Endothelial cell (in vitro differentiated cells): ENCODE measurements at regions not wholly inside any gene's neighbourhood (a gene's known extent, or its start where the extent isn't known, plus 50 kb on each side); places are given as distances from the start of the nearest gene placed in this dataset.

Experiments
- DNase-seq: peaks from one replicate; pipeline ENCODE4 v3.0.0; 2021; ENCODE audit warnings: low spot score
- H3K27ac Mint-ChIP-seq: one replicate; pipeline ENCODE4 v1.8.0; 2021; ENCODE audit warnings: mixed read lengths, inconsistent platforms; ENCODE audit not compliant: unreplicated experiment
- H3K27me3 Mint-ChIP-seq: one replicate; pipeline ENCODE4 v1.8.0; 2021; ENCODE audit warnings: mild to moderate bottlenecking, moderate library complexity, mixed read lengths, inconsistent platforms; ENCODE audit not compliant: unreplicated experiment
- H3K36me3 Mint-ChIP-seq: one replicate; pipeline ENCODE4 v1.8.0; 2021; ENCODE audit warnings: mild to moderate bottlenecking, low read depth, mixed read lengths, inconsistent platforms; ENCODE audit not compliant: unreplicated experiment
- H3K4me1 Mint-ChIP-seq: one replicate; pipeline ENCODE4 v1.8.0; 2021; ENCODE audit warnings: mild to moderate bottlenecking, mixed read lengths, inconsistent platforms; ENCODE audit not compliant: unreplicated experiment
- H3K4me3 Mint-ChIP-seq: one replicate; pipeline ENCODE4 v1.8.0; 2021; ENCODE audit warnings: mild to moderate bottlenecking, mixed read lengths, inconsistent platforms; ENCODE audit not compliant: unreplicated experiment
- H3K9me3 Mint-ChIP-seq: one replicate; pipeline ENCODE4 v1.8.0; 2021; ENCODE audit warnings: mixed read lengths, inconsistent platforms; ENCODE audit not compliant: unreplicated experiment
- TF ChIP-seq, protein P1 (sequence below): fragments of 200-600 bp; sonication (generic); IDR thresholded peaks from one replicate; pipeline ENCODE4 v1.5.0; 2021; ENCODE audit warnings: antibody characterized with exemption; ENCODE audit not compliant: unreplicated experiment

DNA sequence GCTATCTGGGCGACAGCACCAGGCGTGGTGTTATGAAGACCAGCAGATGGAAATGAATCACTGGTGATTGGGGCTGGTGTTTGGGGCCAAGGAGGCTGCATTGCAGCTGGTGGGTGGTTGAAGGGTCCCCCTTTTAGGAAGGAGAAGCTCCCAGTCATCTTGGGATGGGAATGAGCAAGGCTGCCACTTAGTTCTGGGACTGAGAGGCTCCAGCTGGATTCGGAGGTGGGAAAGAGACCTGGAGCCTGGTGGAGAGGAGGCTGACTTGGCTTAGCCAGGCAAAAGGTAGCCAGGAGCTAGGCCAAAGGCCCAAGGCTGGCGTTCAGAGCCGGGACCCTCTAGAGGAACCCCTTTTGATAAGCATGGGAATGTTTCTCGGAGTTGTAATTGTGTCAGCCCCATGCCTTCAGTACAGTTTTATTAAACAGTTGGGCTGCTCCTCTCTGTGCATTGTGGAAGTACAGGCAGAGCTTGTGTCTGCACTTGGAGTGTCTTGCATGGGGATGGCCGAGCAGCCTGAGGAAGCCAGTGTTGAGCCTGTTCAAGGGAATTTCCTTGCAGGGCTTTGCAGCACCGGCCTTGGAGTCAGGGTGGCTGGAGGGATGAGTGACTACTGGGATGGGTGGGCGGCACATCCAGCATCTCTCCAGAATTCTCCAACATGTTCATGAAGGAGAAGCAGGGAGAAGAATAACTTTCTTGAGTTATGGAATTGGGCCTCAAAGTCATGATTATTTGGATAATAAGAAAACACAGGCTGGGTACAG, 234.9 kb downstream of the BAMBI start:
- no peak for DNase-seq
- Mint-ChIP-seq H3K9me3 (no peaks in the 10 kb centered on the region), H3K4me1 (peaks cover 4% of the 10 kb centered on the region), H3K27me3 (peaks cover 5% of the 10 kb centered on the region), H3K27ac (no peak overlapping the region), H3K4me3 (no peak overlapping the region), H3K36me3 (peaks cover under 1% of the 10 kb centered on the region)
- TF ChIP-seq, protein P1, sequence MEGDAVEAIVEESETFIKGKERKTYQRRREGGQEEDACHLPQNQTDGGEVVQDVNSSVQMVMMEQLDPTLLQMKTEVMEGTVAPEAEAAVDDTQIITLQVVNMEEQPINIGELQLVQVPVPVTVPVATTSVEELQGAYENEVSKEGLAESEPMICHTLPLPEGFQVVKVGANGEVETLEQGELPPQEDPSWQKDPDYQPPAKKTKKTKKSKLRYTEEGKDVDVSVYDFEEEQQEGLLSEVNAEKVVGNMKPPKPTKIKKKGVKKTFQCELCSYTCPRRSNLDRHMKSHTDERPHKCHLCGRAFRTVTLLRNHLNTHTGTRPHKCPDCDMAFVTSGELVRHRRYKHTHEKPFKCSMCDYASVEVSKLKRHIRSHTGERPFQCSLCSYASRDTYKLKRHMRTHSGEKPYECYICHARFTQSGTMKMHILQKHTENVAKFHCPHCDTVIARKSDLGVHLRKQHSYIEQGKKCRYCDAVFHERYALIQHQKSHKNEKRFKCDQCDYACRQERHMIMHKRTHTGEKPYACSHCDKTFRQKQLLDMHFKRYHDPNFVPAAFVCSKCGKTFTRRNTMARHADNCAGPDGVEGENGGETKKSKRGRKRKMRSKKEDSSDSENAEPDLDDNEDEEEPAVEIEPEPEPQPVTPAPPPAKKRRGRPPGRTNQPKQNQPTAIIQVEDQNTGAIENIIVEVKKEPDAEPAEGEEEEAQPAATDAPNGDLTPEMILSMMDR, result no peak

DNA sequence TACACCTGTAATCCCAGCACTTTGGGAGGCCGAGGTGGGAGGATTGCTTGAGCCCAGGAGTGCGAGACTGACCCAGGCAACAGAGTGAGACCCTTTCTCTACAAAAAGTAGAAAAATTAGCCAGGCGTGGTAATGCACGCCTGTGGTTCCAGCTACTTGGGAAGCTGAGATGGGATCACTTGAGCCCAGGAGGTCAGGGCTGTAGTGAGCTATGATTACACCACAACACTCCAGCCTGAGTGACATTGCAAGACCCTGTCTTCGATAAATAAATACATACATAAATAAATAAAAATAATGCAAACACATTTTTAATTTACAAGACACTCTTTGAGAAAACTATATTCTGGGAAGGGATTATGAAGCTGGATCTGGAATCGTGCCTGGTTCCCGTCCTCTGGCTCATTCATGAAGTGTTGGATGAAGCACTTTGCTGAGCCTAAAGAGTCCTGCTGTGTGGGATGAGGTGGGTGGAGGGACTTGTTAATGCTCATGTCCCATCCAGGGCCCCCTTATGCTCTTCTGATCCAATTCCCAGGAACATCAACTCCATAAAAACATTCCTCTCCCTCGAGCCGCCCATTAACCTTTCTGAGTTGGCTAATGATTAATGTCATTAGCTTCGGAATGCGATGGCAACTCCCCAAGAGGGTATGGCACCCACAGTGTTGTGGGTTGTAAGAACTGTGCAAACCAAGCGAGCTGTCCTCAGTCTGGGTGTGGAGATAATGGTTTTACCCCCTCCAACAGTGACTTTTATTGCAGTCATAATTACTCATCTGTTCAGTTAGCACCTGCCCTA, 236.3 kb downstream of the BAMBI start:
- peaks cover 4% of the 10 kb centered on the region for H3K4me1 Mint-ChIP-seq
- no peak for DNase-seq
- H3K27me3 Mint-ChIP-seq, result peaks cover 5% of the 10 kb centered on the region
- no peak overlapping the region for H3K4me3 Mint-ChIP-seq
- H3K36me3 Mint-ChIP-seq, result peaks cover 3% of the 10 kb centered on the region
- TF ChIP-seq, protein P1, result no peak
- H3K9me3 Mint-ChIP-seq, result no peaks in the 10 kb centered on the region
- no peak overlapping the region for H3K27ac Mint-ChIP-seq

DNA sequence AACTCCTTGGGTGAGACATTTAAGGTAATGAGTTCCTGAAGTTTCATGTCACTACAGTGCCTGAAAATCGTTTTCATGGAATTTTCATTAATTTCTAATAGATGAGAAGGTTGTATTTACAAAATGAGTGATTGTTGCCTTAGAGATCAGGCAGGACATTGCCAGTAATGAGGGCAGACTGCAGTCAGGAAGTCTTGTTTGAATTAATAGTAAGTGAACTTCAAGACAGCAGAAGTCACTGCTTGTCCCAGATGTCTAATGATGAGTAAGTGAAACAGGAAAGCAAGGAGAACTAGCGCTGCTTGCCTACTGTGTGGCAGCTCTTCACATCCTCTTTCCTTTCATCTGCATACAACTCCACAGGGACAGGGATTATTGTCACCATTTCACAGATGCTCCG, 237.4 kb downstream of the BAMBI start:
- DNase-seq, result no peak
- Mint-ChIP-seq H3K27ac (no peak overlapping the region), H3K36me3 (peaks cover 3% of the 10 kb centered on the region)

DNA sequence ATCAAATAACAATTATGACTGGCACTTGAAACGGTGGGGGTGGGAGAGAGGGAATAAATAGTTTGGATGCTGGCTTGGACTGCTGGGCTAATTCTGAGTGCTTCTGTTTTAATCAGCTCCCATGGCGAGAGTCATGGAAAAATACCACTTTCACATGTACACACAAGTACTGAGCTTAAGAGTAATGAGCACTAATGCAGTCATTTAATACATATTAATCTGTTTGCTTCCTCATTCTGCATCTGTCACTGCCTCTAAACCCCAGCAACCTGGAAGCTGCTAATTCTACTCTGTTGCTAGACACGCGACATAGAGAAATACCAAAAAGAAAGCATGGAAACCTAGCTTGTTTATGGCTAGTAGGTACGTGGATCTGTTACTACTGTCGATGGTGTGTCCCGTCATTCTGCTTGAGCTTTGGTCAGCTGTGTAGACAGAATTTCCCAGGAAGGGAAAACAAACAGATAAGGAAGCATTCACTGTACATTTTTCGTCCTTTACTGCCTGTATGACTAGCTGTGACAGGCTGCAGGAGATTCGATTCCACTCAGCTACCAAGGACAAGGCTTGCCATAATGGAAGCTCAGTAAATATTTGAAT, 238.8 kb downstream of the BAMBI start:
- H3K4me1 Mint-ChIP-seq, result peaks cover 4% of the 10 kb centered on the region
- no peaks in the 10 kb centered on the region for H3K9me3 Mint-ChIP-seq
- peaks cover 3% of the 10 kb centered on the region for H3K36me3 Mint-ChIP-seq
- peaks cover 5% of the 10 kb centered on the region for H3K27me3 Mint-ChIP-seq
- H3K27ac Mint-ChIP-seq, result no peak overlapping the region
- TF ChIP-seq, protein P1, result no peak
- H3K4me3 Mint-ChIP-seq, result no peak overlapping the region
- no peak for DNase-seq

More for the DNA sequence above, 237.4 kb downstream of the BAMBI start:
- Mint-ChIP-seq H3K4me3 (no peak overlapping the region), H3K9me3 (no peaks in the 10 kb centered on the region), H3K4me1 (peaks cover 4% of the 10 kb centered on the region), H3K27me3 (peaks cover 5% of the 10 kb centered on the region)
- TF ChIP-seq, protein P1, result no peak
